AML-193 (cell line): ENCODE measurements at regions not wholly inside any gene's neighbourhood (a gene's known extent, or its start where the extent isn't known, plus 50 kb on each side); places are given as distances from the start of the nearest gene placed in this dataset.

Experiments used
- DNase-seq, 2 experiments: peaks; one replicate each; lab custom pipeline; 2025; lab: John Stamatoyannopoulos, UW

- no peak for DNase-seq
These were observed 86.8 kb upstream of the STARD13 start for GRCh38 chr13:33372251-33372919.

- no peak for DNase-seq
These were observed 88.1 kb upstream of the STARD13 start for GRCh38 chr13:33373624-33374023.

GRCh38 chr13:33375421-33375820, 89.9 kb upstream of the STARD13 start:
- no peak for DNase-seq

GRCh38 chr13:33376212-33376611, 90.7 kb upstream of the STARD13 start:
- DNase-seq: no peak

- DNase-seq: no peak
These were observed 91.9 kb upstream of the STARD13 start for GRCh38 chr13:33377411-33377810.

- DNase-seq: no peak
These were observed 92.3 kb upstream of the STARD13 start for GRCh38 chr13:33377825-33378224.

- no peak for DNase-seq
These were observed 94.1 kb upstream of the STARD13 start for GRCh38 chr13:33379608-33380007.

- DNase-seq: no peak
These were observed 95.0 kb upstream of the STARD13 start for GRCh38 chr13:33380487-33381079.

- no peak for DNase-seq
These were observed 95.6 kb upstream of the STARD13 start for GRCh38 chr13:33381180-33381579.

GRCh38 chr13:33381906-33382305, 96.4 kb upstream of the STARD13 start:
- DNase-seq: no peak

GRCh38 chr13:33383724-33384577, 98.4 kb upstream of the STARD13 start:
- no peak for DNase-seq

GRCh38 chr13:33388286-33388998, 102.9 kb upstream of the STARD13 start:
- no peak for DNase-seq

GRCh38 chr13:33392794-33393405, 107.3 kb upstream of the STARD13 start:
- DNase-seq: no peak

GRCh38 chr13:33394294-33394932, 108.9 kb upstream of the STARD13 start:
- no peak for DNase-seq

- DNase-seq: no peak
These were observed 115.7 kb upstream of the STARD13 start for GRCh38 chr13:33401238-33401637.

- DNase-seq: no peak
These were observed 117.4 kb upstream of the STARD13 start for GRCh38 chr13:33402975-33403374.

GRCh38 chr13:33403807-33404362, 118.3 kb upstream of the STARD13 start:
- DNase-seq: no peak

- DNase-seq: no peak
These were observed 119.8 kb upstream of the STARD13 start for GRCh38 chr13:33405371-33405770.

GRCh38 chr13:33409673-33410510, 124.3 kb upstream of the STARD13 start:
- DNase-seq: peak; percentile 15 to 47

- DNase-seq: no peak
These were observed 125.1 kb upstream of the STARD13 start for GRCh38 chr13:33410619-33411018.
